ENCODE measurements at regions not wholly inside any gene's neighbourhood (a gene's known extent, or its start where the extent isn't known, plus 50 kb on each side); places are given as distances from the start of the nearest gene placed in this dataset.

DNA sequence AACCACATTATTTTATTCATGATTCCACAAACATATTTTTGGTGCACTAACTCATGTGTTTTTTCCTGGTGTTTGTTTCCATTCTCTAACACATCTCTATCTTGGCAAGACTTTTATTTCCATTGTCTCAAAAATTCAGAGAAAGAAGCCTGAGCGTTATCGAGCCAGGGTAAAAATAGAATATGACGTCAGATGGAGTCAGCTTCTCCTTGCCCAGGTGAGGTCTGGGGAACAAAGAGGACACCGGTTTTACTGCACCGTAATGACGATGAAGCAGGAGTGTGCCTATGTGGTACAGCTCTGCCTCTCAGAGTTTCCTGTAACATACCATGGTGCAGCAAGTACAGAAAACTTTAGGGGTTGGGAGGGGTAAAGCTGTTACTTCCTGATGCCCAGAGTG, 661.6 kb downstream of the PLCL1 start:
- H3K27me3 ChIP-seq (ENCODE audit: control insufficient read depth in 1 of 2, insufficient read depth in 2 of 2, low read length in 2 of 2), result no peaks in the 10 kb centered on the region
- POLR2A ChIA-PET, result no interaction called here
- no peaks in the 10 kb centered on the region for H3K36me3 ChIP-seq (ENCODE audit: insufficient read depth, low read length)
- DNase-seq (no peak), ATAC-seq (ENCODE audit: poor library complexity) (no peak)
- H3K4me1 ChIP-seq (ENCODE audit: insufficient read depth, low read length), result no peaks in the 10 kb centered on the region
- no peaks in the 10 kb centered on the region for H3K36me3 Mint-ChIP-seq (ENCODE audit: low read depth)
- no peaks in the 10 kb centered on the region for H3K9me3 ChIP-seq (ENCODE audit: control insufficient read depth in 1 of 2, insufficient read depth in 1 of 2, low read length in 2 of 2)
- no peak overlapping the region for H3K27ac ChIP-seq (ENCODE audit: low read depth in 1 of 2, low read length in 2 of 2)
- TF ChIP-seq, protein P1, sequence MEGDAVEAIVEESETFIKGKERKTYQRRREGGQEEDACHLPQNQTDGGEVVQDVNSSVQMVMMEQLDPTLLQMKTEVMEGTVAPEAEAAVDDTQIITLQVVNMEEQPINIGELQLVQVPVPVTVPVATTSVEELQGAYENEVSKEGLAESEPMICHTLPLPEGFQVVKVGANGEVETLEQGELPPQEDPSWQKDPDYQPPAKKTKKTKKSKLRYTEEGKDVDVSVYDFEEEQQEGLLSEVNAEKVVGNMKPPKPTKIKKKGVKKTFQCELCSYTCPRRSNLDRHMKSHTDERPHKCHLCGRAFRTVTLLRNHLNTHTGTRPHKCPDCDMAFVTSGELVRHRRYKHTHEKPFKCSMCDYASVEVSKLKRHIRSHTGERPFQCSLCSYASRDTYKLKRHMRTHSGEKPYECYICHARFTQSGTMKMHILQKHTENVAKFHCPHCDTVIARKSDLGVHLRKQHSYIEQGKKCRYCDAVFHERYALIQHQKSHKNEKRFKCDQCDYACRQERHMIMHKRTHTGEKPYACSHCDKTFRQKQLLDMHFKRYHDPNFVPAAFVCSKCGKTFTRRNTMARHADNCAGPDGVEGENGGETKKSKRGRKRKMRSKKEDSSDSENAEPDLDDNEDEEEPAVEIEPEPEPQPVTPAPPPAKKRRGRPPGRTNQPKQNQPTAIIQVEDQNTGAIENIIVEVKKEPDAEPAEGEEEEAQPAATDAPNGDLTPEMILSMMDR (IDR thresholded peaks at IDR 0.05), result no peak
- no peak overlapping the region for H3K27ac Mint-ChIP-seq
- CTCF ChIA-PET, result no interaction called here
- H3K9me3 Mint-ChIP-seq, result no peaks in the 10 kb centered on the region
- H3K4me1 Mint-ChIP-seq (ENCODE audit: low read depth), result no peaks in the 10 kb centered on the region
- no peak overlapping the region for H3K4me3 Mint-ChIP-seq
- intact Hi-C loops (cut with DNase I, micrococcal nuclease), result no loop called here
- H3K27me3 Mint-ChIP-seq, result peaks cover 4% of the 10 kb centered on the region
- H3K4me3 ChIP-seq (ENCODE audit: low read length), result no peak overlapping the region

DNA sequence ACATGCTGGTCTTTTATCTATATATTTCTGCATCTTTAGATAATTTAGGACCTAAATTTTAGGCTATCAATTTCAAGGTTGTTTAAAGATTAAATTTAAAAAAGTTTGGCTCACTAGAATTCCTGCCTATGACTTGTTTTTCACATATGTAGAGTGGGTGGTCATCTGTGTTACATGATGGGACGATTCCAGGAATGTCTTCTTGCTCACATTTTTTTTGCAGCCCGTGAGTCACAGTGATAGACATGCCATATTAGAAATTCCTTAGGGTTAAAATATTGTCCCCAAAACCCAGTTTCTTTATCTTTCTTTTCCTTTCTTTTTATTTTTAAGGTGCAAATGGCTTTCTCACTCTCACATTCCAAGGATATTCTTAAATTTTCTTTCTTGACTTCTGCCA, 652.0 kb downstream of the PLCL1 start:
- TF ChIP-seq, protein P1 (IDR thresholded peaks at IDR 0.05), result no peak
- H3K27me3 Mint-ChIP-seq, result peaks cover 4% of the 10 kb centered on the region
- H3K27ac ChIP-seq (ENCODE audit: low read depth in 1 of 2, low read length in 2 of 2), result no peak overlapping the region
- H3K36me3 Mint-ChIP-seq (ENCODE audit: low read depth), result no peaks in the 10 kb centered on the region
- no peak overlapping the region for H3K4me3 ChIP-seq (ENCODE audit: low read length)
- H3K9me3 ChIP-seq (ENCODE audit: control insufficient read depth in 1 of 2, insufficient read depth in 1 of 2, low read length in 2 of 2), result no peaks in the 10 kb centered on the region
- ChIA-PET CTCF (no interaction called here), POLR2A (no interaction called here)
- H3K4me3 Mint-ChIP-seq, result no peak overlapping the region
- no peaks in the 10 kb centered on the region for H3K4me1 Mint-ChIP-seq (ENCODE audit: low read depth)
- intact Hi-C loops (cut with DNase I, micrococcal nuclease), result no loop called here
- H3K36me3 ChIP-seq (ENCODE audit: insufficient read depth, low read length), result no peaks in the 10 kb centered on the region
- H3K27me3 ChIP-seq (ENCODE audit: control insufficient read depth in 1 of 2, insufficient read depth in 2 of 2, low read length in 2 of 2), result no peaks in the 10 kb centered on the region
- ATAC-seq (ENCODE audit: poor library complexity), result no peak
- DNase-seq, result no peak
- no peak overlapping the region for H3K27ac Mint-ChIP-seq
- H3K4me1 ChIP-seq (ENCODE audit: insufficient read depth, low read length), result no peaks in the 10 kb centered on the region
- H3K9me3 Mint-ChIP-seq, result peaks cover 2% of the 10 kb centered on the region

DNA sequence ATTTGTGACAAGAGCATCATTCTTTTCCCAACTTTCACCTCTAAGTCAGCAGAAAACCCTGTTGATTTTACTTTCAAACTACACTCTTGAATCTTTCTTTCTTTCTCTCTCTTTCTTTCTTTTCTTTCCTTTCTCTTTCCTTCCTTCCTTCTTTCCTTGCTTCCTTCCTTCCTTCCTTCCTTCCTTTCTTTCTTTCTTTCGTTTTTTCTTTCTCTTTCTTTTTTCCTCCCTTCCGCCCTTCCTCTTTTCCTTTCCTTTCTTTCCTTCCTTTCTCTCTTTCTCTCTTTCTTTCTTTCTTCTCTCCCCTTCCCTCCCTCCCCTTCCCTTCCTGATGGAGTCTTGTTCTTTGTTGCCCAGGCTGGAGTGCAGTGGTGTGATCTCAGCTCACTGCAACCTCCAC, 649.5 kb downstream of the PLCL1 start:
- Histone ChIP-seq H3K4me1 (ENCODE audit: insufficient read depth, low read length) (no peaks in the 10 kb centered on the region), H3K36me3 (ENCODE audit: insufficient read depth, low read length) (no peaks in the 10 kb centered on the region), H3K27me3 (ENCODE audit: control insufficient read depth in 1 of 2, insufficient read depth in 2 of 2, low read length in 2 of 2) (no peaks in the 10 kb centered on the region), H3K4me3 (ENCODE audit: low read length) (no peak overlapping the region), H3K27ac (ENCODE audit: low read depth in 1 of 2, low read length in 2 of 2) (no peak overlapping the region), H3K9me3 (ENCODE audit: control insufficient read depth in 1 of 2, insufficient read depth in 1 of 2, low read length in 2 of 2) (no peaks in the 10 kb centered on the region)
- H3K27me3 Mint-ChIP-seq, result peaks cover 4% of the 10 kb centered on the region
- H3K4me1 Mint-ChIP-seq (ENCODE audit: low read depth), result no peaks in the 10 kb centered on the region
- no peak overlapping the region for H3K4me3 Mint-ChIP-seq
- no peaks in the 10 kb centered on the region for H3K36me3 Mint-ChIP-seq (ENCODE audit: low read depth)
- ChIA-PET POLR2A (no interaction called here), CTCF (no interaction called here)
- TF ChIP-seq, protein P1 (IDR thresholded peaks at IDR 0.05), result no peak
- DNase-seq (no peak), ATAC-seq (ENCODE audit: poor library complexity) (no peak)
- peaks cover 2% of the 10 kb centered on the region for H3K9me3 Mint-ChIP-seq
- H3K27ac Mint-ChIP-seq, result no peak overlapping the region
- intact Hi-C loops (cut with DNase I, micrococcal nuclease), result no loop called here
